Activated naive CD4-positive, alpha-beta T cell treated with anti-CD3 and anti-CD28 coated beads, Interleukin-2, amount 50 U/mL, for 24 hours (primary cell): ENCODE measurements at regions not wholly inside any gene's neighbourhood (a gene's known extent, or its start where the extent isn't known, plus 50 kb on each side); places are given as distances from the start of the nearest gene placed in this dataset.
"Not testable (repeated sequence)": the region's sequence is repeated elsewhere in the genome, so short reads cannot be mapped to it uniquely, and the experiment has no call there.

Experiments
- H3K27ac Mint-ChIP-seq: one replicate; pipeline ENCODE4 v1.8.0; 2021; ENCODE audit warnings: mild to moderate bottlenecking, mixed read lengths
- H3K27me3 Mint-ChIP-seq: one replicate; pipeline ENCODE4 v1.8.0; 2021; ENCODE audit warnings: mixed read lengths
- H3K36me3 Mint-ChIP-seq: one replicate; pipeline ENCODE4 v1.8.0; 2021; ENCODE audit warnings: mixed read lengths
- H3K4me1 Mint-ChIP-seq: one replicate; pipeline ENCODE4 v1.8.0; 2021; ENCODE audit warnings: mixed read lengths
- H3K4me3 Mint-ChIP-seq: one replicate; pipeline ENCODE4 v1.8.0; 2021; ENCODE audit warnings: mild to moderate bottlenecking, mixed read lengths
- H3K9me3 Mint-ChIP-seq: one replicate; pipeline ENCODE4 v1.8.0; 2021; ENCODE audit warnings: mixed read lengths

DNA sequence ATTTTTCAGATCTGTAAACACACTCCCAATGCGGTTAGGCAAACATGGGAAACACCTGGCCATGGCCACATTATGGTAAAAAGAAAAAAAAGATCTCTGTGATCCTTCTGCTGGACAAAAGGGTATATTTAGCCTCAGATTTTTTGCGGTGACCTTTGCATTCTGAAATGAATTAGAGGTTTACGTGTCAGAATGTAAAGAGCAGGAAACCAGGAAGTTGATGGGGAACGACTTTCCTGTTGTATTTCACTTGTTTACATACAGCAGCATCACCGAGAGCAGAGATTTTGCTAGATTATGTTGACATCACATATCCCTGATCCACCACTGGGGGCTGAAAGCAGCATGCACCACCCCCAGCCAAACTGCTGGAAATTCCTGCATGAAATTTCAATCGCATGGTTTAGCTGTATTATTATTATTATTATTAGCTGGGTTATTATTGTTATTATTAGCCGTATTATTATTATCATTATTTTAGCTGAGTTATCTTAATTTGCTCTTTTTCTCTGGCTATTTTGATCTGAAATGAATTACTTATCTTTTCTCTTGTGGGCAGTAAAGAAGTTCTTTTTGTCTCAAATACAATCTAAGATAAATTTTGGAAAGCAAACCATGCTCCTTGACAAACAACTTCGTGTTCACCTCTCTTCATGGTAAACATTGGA, 189.4 kb downstream of the ZFP64 start:
- no peaks in the 10 kb centered on the region for H3K36me3 Mint-ChIP-seq
- H3K27me3 Mint-ChIP-seq: peaks cover 19% of the 10 kb centered on the region
- no peaks in the 10 kb centered on the region for H3K9me3 Mint-ChIP-seq
- H3K27ac Mint-ChIP-seq: no peak overlapping the region
- no peaks in the 10 kb centered on the region for H3K4me1 Mint-ChIP-seq
- H3K4me3 Mint-ChIP-seq: no peak overlapping the region

DNA sequence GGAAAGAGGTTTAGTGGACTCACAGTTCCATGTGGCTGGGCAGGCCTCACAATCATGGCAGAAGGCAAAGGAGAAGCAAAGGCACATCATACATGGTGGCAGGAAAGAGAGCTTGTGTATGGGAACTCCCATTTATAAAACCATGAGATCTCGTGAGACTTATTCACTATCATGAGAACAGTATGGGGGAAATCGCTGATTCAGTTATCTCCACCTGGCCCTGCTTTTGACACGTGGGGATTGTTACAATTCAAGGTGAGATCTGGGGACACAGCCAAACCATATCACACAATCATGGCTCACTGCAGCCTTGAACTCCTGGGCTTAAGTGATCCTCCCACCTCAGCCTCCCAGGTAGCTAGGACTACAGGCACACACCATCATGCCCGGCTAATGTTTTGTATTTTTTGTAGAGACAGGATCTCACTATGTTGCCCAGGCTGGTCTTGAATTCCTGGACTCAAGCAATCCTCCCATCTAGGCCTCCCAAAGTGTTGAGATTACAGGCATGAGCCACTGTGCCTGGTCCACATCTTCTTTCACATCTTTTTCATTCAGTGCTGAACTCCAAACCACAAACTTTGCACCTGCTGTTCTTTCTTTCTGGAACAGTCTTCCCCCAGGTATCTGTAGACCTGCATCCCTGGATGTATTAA, 194.2 kb downstream of the ZFP64 start:
- H3K27me3 Mint-ChIP-seq, H3K4me3 Mint-ChIP-seq, H3K27ac Mint-ChIP-seq, H3K4me1 Mint-ChIP-seq, H3K36me3 Mint-ChIP-seq, H3K9me3 Mint-ChIP-seq: not testable (repeated sequence)

DNA sequence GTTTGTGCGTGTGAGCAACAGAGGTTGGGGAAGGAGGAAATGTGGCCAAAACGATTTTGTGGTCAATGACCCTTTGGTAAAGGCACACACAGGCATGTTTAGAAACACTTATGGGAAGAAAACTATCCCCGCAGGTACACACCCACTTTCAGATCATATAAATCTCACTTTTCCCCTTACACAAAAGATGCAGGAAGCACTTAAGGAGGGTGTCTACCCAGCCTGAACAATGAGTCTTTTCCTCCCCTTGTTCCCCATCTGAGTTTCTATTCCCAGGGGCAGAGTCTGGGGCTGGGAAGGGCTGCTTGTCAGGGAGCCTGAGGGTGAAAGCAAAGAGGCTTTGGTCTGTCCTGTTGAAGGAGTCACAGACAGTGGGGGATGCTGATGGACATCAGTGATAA, 193.2 kb upstream of the SALL4 start:
- no peaks in the 10 kb centered on the region for H3K9me3 Mint-ChIP-seq
- no peaks in the 10 kb centered on the region for H3K36me3 Mint-ChIP-seq
- no peaks in the 10 kb centered on the region for H3K4me1 Mint-ChIP-seq
- peaks cover 2% of the 10 kb centered on the region for H3K27me3 Mint-ChIP-seq
- no peak overlapping the region for H3K4me3 Mint-ChIP-seq
- H3K27ac Mint-ChIP-seq: no peak overlapping the region

DNA sequence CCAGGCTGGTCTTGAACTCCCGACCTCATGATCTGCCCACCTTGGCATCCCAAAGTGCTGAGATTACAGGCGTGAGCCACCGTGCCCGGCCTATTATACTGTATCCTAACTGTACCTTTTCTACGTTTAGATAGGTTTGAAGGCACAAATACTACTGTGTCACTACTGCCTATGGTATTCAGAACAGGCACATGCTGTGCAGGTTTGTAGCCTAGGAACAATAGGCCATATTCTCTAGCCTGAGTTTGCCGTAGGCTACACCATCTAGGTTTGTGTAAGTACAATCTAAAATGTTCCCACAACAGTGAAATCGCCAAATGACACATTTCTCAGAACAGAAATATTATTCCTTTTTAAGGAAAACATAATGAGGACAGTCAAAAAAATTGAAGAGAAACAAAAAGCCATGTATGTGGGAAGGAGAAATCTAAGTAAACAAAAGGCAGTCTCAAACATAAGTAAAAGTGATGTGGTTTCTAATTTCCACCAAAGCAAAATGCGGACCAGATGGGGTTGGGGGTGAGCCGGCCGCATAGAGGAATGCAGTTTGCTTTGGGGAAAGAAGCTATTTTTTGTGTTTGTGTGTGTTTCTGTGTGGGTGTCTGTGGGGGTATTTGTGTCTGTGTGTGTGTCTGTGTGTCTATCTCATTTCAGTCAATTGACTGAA, 192.6 kb upstream of the SALL4 start:
- peaks cover 2% of the 10 kb centered on the region for H3K27me3 Mint-ChIP-seq
- H3K4me3 Mint-ChIP-seq: no peak overlapping the region
- H3K4me1 Mint-ChIP-seq: no peaks in the 10 kb centered on the region
- H3K9me3 Mint-ChIP-seq: no peaks in the 10 kb centered on the region
- H3K36me3 Mint-ChIP-seq: no peaks in the 10 kb centered on the region
- H3K27ac Mint-ChIP-seq: no peak overlapping the region

DNA sequence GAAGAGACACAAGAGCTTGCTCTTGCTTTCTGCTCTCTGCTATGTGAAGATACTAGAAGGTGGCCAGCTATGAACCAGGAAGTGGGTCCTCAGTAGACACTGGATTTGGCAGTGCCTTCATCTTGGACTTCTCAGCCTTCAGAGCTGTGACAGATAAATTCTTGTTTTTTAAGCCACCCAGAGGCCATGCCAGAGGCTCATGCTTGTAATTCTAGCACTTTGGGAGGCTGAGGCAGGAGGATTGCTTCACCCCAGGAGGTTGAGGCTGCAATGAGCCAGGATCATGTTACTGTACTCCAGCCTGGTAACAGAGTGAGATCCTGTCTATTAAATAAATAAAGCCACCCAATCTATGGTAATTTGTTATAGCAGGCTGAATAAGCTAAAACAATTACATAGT, 185.5 kb upstream of the SALL4 start:
- H3K27ac Mint-ChIP-seq: no peak overlapping the region
- H3K27me3 Mint-ChIP-seq: no peaks in the 10 kb centered on the region
- no peaks in the 10 kb centered on the region for H3K4me1 Mint-ChIP-seq
- H3K36me3 Mint-ChIP-seq: no peaks in the 10 kb centered on the region
- H3K9me3 Mint-ChIP-seq: no peaks in the 10 kb centered on the region
- H3K4me3 Mint-ChIP-seq: no peak overlapping the region

DNA sequence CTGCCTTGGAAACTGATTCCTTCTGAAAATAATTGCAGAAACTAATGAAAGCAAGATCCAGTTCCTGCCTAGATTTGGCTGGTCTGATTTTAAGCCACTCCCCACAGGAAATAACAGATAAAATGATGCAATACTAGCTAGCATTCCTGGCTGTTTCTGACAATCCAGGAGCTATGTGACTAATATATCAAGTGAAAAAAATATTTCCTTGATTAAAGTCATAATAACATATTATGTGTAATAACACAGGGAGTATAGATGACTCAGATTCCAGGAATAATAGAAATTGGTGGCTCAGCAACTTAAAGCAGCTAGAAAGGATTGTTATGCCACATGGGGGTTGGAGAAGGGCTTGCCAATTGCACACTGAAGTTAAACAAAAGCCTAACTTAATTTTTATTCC, 182.7 kb upstream of the SALL4 start:
- no peaks in the 10 kb centered on the region for H3K9me3 Mint-ChIP-seq
- H3K27me3 Mint-ChIP-seq: no peaks in the 10 kb centered on the region
- no peak overlapping the region for H3K27ac Mint-ChIP-seq
- H3K4me3 Mint-ChIP-seq: no peak overlapping the region
- H3K36me3 Mint-ChIP-seq: no peaks in the 10 kb centered on the region
- no peaks in the 10 kb centered on the region for H3K4me1 Mint-ChIP-seq

DNA sequence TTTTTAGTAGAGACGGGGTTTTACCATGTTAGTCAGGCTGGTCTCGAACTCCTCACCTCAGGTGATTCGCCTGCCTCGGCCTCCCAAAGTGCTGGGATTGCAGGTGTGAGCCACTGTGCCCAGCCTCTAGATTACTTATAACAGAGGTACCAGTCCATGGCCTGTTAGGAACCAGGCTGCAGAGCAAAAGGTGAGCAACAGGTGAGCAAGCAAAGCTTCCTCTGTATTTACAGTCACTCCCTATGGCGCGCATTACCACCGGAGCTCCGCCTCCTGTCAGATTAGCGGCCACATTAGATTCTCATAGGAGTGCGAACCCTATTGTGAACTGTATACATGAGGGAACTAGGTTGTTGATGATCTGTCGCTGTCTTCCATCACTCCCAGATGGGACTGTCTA, 178.0 kb upstream of the SALL4 start:
- Mint-ChIP-seq H3K27me3 (no peaks in the 10 kb centered on the region), H3K9me3 (peaks cover 6% of the 10 kb centered on the region), H3K27ac (no peak overlapping the region), H3K36me3 (no peaks in the 10 kb centered on the region), H3K4me1 (no peaks in the 10 kb centered on the region), H3K4me3 (no peak overlapping the region)

DNA sequence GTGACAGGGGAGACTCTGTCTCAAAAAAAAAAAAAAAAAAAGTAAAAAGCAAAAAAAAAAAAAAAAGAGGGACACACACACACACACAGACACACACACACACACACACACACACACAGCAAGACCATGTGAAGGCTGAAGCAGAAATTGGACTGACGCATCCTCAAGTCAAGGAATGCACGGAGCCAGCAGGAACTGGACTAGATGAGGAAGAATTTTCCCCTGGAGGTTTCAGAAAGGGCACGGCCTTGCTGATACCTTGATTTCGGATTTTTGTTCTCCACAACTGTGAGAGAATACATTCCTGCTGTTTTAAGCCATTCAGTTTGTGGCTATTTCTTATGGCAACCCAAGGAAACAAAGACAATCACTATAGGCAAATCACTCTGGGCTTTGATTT, 176.9 kb upstream of the SALL4 start:
- Mint-ChIP-seq H3K27me3 (no peaks in the 10 kb centered on the region), H3K4me3 (no peak overlapping the region), H3K4me1 (no peaks in the 10 kb centered on the region), H3K36me3 (no peaks in the 10 kb centered on the region), H3K27ac (no peak overlapping the region), H3K9me3 (peaks cover 6% of the 10 kb centered on the region)

DNA sequence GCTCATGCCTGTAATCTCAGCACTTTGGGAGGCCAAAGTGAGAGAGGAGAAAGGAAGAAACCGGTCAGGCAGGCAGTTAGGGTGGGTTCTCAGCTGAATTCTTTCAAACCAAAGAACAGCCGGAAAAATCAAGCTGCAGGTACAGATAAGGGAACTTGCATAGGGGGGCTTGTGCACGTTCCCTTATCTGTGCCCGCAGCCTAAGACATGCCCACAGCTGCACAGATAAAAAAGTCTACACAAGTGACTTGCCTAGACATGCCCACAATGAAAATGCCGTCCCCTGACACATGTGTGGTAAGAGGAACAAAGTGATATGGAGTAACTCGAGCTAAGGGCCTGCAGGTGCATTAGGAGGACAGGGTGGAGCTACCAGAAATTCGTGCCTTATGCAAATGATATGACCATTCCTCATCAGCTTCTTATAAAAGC, 175.8 kb upstream of the SALL4 start:
- Mint-ChIP-seq H3K36me3 (no peaks in the 10 kb centered on the region), H3K4me1 (no peaks in the 10 kb centered on the region), H3K27ac (no peak overlapping the region), H3K4me3 (no peak overlapping the region), H3K27me3 (no peaks in the 10 kb centered on the region), H3K9me3 (peaks cover 6% of the 10 kb centered on the region)

DNA sequence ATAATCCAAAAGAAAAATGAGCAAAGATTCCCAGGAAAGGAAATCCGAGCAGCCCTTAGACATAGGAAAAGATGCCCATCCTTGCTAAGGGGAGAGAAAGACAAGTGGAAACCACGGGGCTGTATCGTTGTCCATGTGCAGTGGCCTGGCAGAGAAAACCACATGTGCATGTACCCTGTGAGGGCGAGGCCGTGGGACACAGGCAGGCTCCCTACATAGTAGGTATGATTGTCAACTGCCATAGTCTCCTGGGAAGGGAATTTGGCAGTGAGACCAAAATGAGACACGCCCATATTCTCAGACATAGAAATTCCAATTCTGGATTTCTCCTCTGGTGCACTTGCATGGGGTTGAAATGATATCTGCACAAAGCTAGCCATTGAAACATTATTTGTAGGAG, 169.7 kb upstream of the SALL4 start:
- Mint-ChIP-seq H3K27ac (no peak overlapping the region), H3K27me3 (no peaks in the 10 kb centered on the region), H3K9me3 (peaks cover 6% of the 10 kb centered on the region), H3K36me3 (no peaks in the 10 kb centered on the region), H3K4me1 (no peaks in the 10 kb centered on the region), H3K4me3 (no peak overlapping the region)

DNA sequence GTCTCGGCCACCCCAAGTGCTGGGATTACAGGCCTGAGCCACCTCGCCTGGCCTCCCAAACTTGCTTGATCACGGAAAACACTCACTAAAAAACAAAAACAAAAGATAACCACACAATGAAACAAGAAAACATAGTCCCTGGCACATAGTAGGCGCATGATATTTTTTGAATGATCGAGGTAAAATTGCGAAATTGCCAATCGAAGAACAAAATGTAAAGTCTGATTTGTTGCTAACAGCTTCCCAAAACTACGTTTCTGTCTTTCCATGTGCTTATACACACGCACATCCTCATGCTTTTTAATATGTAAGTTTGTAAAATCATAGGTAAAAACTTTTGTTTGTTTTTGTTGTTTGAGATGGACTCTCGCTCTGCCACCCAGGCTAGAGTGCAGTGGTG, 168.5 kb upstream of the SALL4 start:
- no peaks in the 10 kb centered on the region for H3K9me3 Mint-ChIP-seq
- H3K27me3 Mint-ChIP-seq: no peaks in the 10 kb centered on the region
- no peaks in the 10 kb centered on the region for H3K4me1 Mint-ChIP-seq
- no peaks in the 10 kb centered on the region for H3K36me3 Mint-ChIP-seq
- H3K27ac Mint-ChIP-seq: no peak overlapping the region
- no peak overlapping the region for H3K4me3 Mint-ChIP-seq

DNA sequence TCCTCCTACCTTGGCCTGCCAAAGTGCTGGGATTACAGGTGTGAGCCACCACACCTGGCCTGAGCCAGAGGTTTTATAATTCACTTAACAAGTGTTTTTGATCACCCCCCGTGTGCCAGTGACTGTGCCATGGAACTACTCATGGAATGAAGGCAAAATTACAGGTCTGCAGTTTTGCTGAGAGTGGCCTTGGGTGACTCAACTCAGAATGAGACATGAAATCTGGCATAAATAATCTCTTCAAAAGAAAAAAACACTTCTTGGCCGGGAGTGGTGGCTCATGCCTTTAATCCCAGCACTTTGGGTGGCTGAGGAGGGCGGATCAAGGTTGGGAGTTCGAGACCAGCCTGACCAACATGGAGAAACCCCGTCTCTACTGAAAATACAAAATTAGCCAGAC, 166.9 kb upstream of the SALL4 start:
- Mint-ChIP-seq H3K36me3 (no peaks in the 10 kb centered on the region), H3K4me1 (no peaks in the 10 kb centered on the region), H3K9me3 (no peaks in the 10 kb centered on the region), H3K27ac (no peak overlapping the region), H3K27me3 (no peaks in the 10 kb centered on the region), H3K4me3 (no peak overlapping the region)

DNA sequence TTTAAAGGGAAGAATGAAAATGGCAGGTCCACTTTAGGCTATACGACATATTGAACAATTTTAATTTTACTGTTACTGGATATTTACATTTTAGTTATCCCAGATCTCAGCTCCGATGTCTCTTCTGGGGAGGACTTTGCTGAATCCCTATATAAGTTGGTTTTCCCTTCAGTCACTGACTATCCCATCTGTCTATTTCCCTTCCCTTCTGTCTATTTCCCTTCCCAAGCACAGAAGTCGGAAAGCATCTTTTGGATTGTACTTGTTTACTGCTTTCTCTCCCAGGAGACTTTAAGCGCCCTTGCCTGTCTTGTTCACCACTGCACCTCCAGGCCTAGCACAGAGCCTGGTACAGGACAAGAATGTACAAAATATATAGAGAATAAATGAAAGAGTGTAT, 165.8 kb upstream of the SALL4 start:
- no peaks in the 10 kb centered on the region for H3K9me3 Mint-ChIP-seq
- H3K36me3 Mint-ChIP-seq: no peaks in the 10 kb centered on the region
- H3K4me3 Mint-ChIP-seq: no peak overlapping the region
- no peaks in the 10 kb centered on the region for H3K4me1 Mint-ChIP-seq
- H3K27ac Mint-ChIP-seq: no peak overlapping the region
- H3K27me3 Mint-ChIP-seq: no peaks in the 10 kb centered on the region

DNA sequence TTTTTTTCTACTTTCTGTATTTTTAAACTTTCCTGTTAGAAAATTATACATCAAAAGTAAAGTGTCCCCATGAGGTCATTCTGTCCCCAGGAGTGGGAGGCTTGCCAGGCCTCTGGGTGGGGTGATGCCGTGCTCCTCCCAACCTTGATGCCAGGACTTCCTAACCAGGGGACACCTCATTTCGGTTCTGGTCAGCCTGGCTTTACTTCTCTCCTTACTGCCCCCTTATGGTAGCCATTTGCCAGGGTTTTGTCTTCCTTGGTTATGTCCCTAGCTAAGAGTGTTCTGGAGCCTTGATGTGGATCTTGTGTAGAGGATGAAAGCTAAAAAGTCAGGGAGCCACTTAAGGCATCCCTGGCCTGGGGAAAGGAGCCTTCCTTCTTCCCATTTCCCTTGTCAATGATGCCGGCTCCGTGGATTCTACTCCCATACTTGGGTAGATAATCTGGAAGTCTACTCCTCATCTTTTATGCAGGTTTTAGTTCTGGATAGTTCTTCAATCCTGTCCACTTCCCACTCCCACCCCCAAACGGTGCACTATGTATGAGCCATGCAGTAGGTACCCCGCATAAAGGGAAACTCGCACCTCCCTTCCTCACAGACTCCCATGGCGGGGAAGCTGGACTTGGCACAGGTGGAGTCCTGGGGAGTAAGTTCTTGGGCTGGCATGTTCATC, 164.1 kb upstream of the SALL4 start:
- H3K27me3 Mint-ChIP-seq: peaks cover 3% of the 10 kb centered on the region

DNA sequence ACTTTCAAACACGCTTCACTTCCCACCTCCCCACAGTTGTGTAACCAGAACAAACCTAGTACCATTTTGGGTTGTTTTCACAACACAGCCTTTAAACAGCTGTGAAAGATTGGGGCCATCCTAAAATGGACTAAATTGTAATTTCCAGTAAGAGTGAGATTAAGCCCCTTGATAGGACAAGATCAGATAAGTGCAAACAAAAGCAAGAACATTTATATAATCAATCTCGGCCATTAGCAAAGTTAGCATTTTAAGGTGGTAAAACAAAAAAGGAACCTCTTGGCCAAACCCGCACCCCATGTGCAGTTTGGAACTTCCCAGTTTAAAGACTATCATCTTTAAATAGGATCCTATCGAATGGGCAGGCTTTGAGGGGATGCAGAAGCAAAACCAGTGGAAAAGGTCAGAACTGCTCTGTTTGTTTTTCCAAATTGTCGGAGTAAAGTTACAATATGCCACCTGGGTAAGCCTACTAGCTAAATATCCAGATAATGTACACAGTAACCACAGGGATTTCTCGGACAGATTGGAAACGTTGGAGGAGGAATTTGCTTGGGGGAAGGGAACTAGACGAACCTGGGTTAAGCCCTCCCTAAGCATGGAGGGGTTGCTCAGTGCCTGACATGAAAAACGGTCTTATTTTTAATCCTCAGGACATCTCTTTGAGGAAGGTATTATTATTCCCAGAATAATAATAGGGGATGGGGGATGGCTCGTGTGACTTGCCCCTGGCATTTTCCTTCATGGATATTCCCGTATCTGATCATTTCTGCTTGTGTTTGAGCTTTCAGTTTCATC, 159.8 kb upstream of the SALL4 start:
- H3K4me1 Mint-ChIP-seq: peaks cover 12% of the 10 kb centered on the region

More for the DNA sequence above, 164.1 kb upstream of the SALL4 start:
- Mint-ChIP-seq H3K4me3 (no peak overlapping the region), H3K27ac (no peak overlapping the region), H3K4me1 (no peaks in the 10 kb centered on the region), H3K36me3 (no peaks in the 10 kb centered on the region), H3K9me3 (no peaks in the 10 kb centered on the region)

More for the DNA sequence above, 159.8 kb upstream of the SALL4 start:
- Mint-ChIP-seq H3K9me3 (no peaks in the 10 kb centered on the region), H3K4me3 (no peak overlapping the region), H3K27ac (no peak overlapping the region), H3K36me3 (no peaks in the 10 kb centered on the region), H3K27me3 (peaks cover 8% of the 10 kb centered on the region)
